CD14-positive monocyte (primary cell): ENCODE measurements at regions not wholly inside any gene's neighbourhood (a gene's known extent, or its start where the extent isn't known, plus 50 kb on each side); places are given as distances from the start of the nearest gene placed in this dataset.

ENCODE experiments used
- DNase-seq, 3 donors: peaks; one replicate each; pipeline ENCODE4 v3.0.0-alpha.2; 2011 to 2022
- H2AFZ ChIP-seq: 2 replicates; pipeline ENCODE4 v1.6.0; 2012; ENCODE audit warnings: mild to moderate bottlenecking, low read depth, low read length, inconsistent platforms; ENCODE audit not compliant: insufficient read depth, poor library complexity, severe bottlenecking
- H3K27ac ChIP-seq, 2 donors: 1 replicate in 1 of 2; 2 replicates in 1 of 2; pipeline ENCODE4 v1.5.1; 2012 to 2013; ENCODE audit warnings: low read length in 2 of 2, control low read depth in 1 of 2, inconsistent platforms in 1 of 2, low read depth in 1 of 2, mild to moderate bottlenecking in 1 of 2
- H3K27me3 ChIP-seq, 2 donors: one replicate each; pipeline versions ENCODE4 v1.6.0 to v1.6.1; 2011 to 2013; ENCODE audit warnings: low read length in 2 of 2; ENCODE audit not compliant: control insufficient read depth in 2 of 2, insufficient read depth in 2 of 2
- H3K36me3 ChIP-seq, 2 donors: replicated peaks in 1 of 2; 1 replicate in 1 of 2; 2 replicates in 1 of 2; pipeline versions ENCODE4 v1.5.1 to v1.6.1; 2012 to 2013; ENCODE audit warnings: low read length in 2 of 2, control low read depth in 1 of 2, inconsistent platforms in 1 of 2, mild to moderate bottlenecking in 1 of 2; ENCODE audit not compliant: insufficient read depth in 2 of 2, control insufficient read depth in 1 of 2
- H3K4me1 ChIP-seq, 2 donors: 1 replicate in 1 of 2; 2 replicates in 1 of 2; pipeline versions ENCODE4 v1.5.1 to v1.6.1; 2012 to 2013; ENCODE audit warnings: low read length in 2 of 2, control low read depth in 1 of 2, inconsistent platforms in 1 of 2, mild to moderate bottlenecking in 1 of 2, moderate library complexity in 1 of 2; ENCODE audit not compliant: insufficient read depth in 2 of 2, control insufficient read depth in 1 of 2
- H3K4me2 ChIP-seq: replicated peaks from 2 replicates; pipeline ENCODE3; 2012; ENCODE audit warnings: low read length, moderate library complexity, mild to moderate bottlenecking; ENCODE audit not compliant: poor library complexity, severe bottlenecking; ENCODE audit errors: extremely low read depth
- H3K4me3 ChIP-seq, 3 experiments: fragments of 200-600 bp in 1 of 3; sonication (generic) in 1 of 3; replicated peaks in 1 of 3; 1 replicate in 2 of 3; 2 replicates in 1 of 3; pipeline ENCODE4 v1.5.1; 2011 to 2013; ENCODE audit warnings: low read length in 3 of 3, mild to moderate bottlenecking in 3 of 3, control low read depth in 2 of 3, low read depth in 2 of 3, inconsistent platforms in 1 of 3, moderate library complexity in 1 of 3
- H3K79me2 ChIP-seq: 2 replicates; pipeline ENCODE4 v1.6.0; 2012; ENCODE audit warnings: mild to moderate bottlenecking, control low read depth, inconsistent platforms, low read length, moderate library complexity; ENCODE audit not compliant: insufficient read depth
- H3K9ac ChIP-seq: 2 replicates; pipeline ENCODE4 v1.6.0; 2017; ENCODE audit warnings: low read length, mild to moderate bottlenecking; ENCODE audit not compliant: insufficient read depth, poor library complexity, severe bottlenecking
- H3K9me3 ChIP-seq, 2 donors: replicated peaks in 1 of 2; 1 replicate in 1 of 2; 2 replicates in 1 of 2; pipeline versions ENCODE4 v1.5.1 to v1.6.1; 2012 to 2013; ENCODE audit warnings: low read length in 2 of 2, control low read depth in 1 of 2; ENCODE audit not compliant: control insufficient read depth in 1 of 2, insufficient read depth in 1 of 2
- H4K20me1 ChIP-seq: 2 replicates; pipeline ENCODE4 v1.6.0; 2012; ENCODE audit warnings: mild to moderate bottlenecking, low read length, control low read depth, moderate library complexity; ENCODE audit not compliant: insufficient read depth
- H3K27ac Mint-ChIP-seq, 7 donors: one replicate each; pipeline ENCODE4 v1.8.0; 2020; ENCODE audit warnings: mild to moderate bottlenecking in 7 of 7, mixed read lengths in 7 of 7, moderate library complexity in 6 of 7, inconsistent platforms in 2 of 7
- H3K27me3 Mint-ChIP-seq, 3 donors: one replicate each; pipeline ENCODE4 v1.8.0; 2021 to 2022; ENCODE audit warnings: low read depth in 3 of 3, mild to moderate bottlenecking in 3 of 3, mixed read lengths in 3 of 3, moderate library complexity in 3 of 3, inconsistent platforms in 1 of 3
- H3K36me3 Mint-ChIP-seq, 2 donors: one replicate each; pipeline ENCODE4 v1.8.0; 2020; ENCODE audit warnings: mixed read lengths in 2 of 2, inconsistent platforms in 1 of 2, mild to moderate bottlenecking in 1 of 2
- H3K4me1 Mint-ChIP-seq: one replicate; pipeline ENCODE4 v1.8.0; 2020; ENCODE audit warnings: mild to moderate bottlenecking, mixed read lengths
- H3K4me3 Mint-ChIP-seq, 2 donors: one replicate each; pipeline ENCODE4 v1.8.0; 2020; ENCODE audit warnings: mild to moderate bottlenecking in 2 of 2, mixed read lengths in 2 of 2, moderate library complexity in 1 of 2
- H3K9me3 Mint-ChIP-seq, 7 donors: one replicate each; pipeline ENCODE4 v1.8.0; 2020 to 2022; ENCODE audit warnings: mixed read lengths in 7 of 7, mild to moderate bottlenecking in 6 of 7, moderate library complexity in 6 of 7, inconsistent platforms in 2 of 7
- CTCF ChIP-seq: fragments of 200-600 bp; IDR thresholded peaks from one replicate; pipeline ENCODE4 v1.8.0; 2022; ENCODE audit warnings: antibody characterized with exemption, mild to moderate bottlenecking
- WGBS: methylation state at CpG from one replicate; pipeline ENCODE4 v1.1.5; 2013; ENCODE audit warnings: missing lambda C conversion rate; ENCODE audit not compliant: insufficient coverage; 5-methylcytosine and 5-hydroxymethylcytosine counted together
- intact Hi-C, 2 donors: fragments of 100-400 bp; cut with micrococcal nuclease; formaldehyde crosslinking; loops; one replicate each; pipeline versions ENCODE4 v1.15.0 to v1.15.1; 2023

- no peak overlapping the region for H3K9ac ChIP-seq
- intact Hi-C loops, result no loop called here
- no peak for TF ChIP-seq CTCF
- no peaks in the 10 kb centered on the region for H3K36me3 ChIP-seq
- H3K4me1 ChIP-seq, result no peaks in the 10 kb centered on the region
- no peaks in the 10 kb centered on the region for H3K79me2 ChIP-seq
- H2AFZ ChIP-seq, result no peak overlapping the region
- no CpG with 5 or more reads among the region's 4 CpGs for WGBS
- Mint-ChIP-seq H3K4me3 (no peak overlapping the region), H3K27me3 (peaks cover 16 to 28% (median 24%) of the 10 kb centered on the region in 3 donors), H3K9me3 (peaks cover 0 to 7% (median 2%) of the 10 kb centered on the region in 7 donors), H3K36me3 (no peaks in the 10 kb centered on the region), H3K27ac (no peak overlapping the region), H3K4me1 (no peaks in the 10 kb centered on the region)
- no peak for DNase-seq
- no peak overlapping the region for H3K4me3 ChIP-seq
- H3K4me2 ChIP-seq, result no peak overlapping the region
- peaks cover 15 to 21% of the 10 kb centered on the region in 2 donors for H3K27me3 ChIP-seq
- H3K9me3 ChIP-seq, result no peaks in the 10 kb centered on the region
- H3K27ac ChIP-seq, result no peak overlapping the region
- H4K20me1 ChIP-seq, result no peaks in the 10 kb centered on the region
Observed at GRCh38 chr6:17039266-17039665, 62.6 kb upstream of the STMND1 start.

- no peak overlapping the region for H3K4me2 ChIP-seq
- H3K4me3 Mint-ChIP-seq, result no peak overlapping the region
- no peak for TF ChIP-seq CTCF
- no peak overlapping the region for H3K4me3 ChIP-seq
- no peak overlapping the region for H3K9ac ChIP-seq
- H4K20me1 ChIP-seq, result no peaks in the 10 kb centered on the region
- DNase-seq, result no peak
- H3K27me3 Mint-ChIP-seq, result peaks cover 14 to 29% (median 27%) of the 10 kb centered on the region in 3 donors
- no peak overlapping the region for H3K27ac Mint-ChIP-seq
- no peak overlapping the region for H2AFZ ChIP-seq
- WGBS, result no CpG with 5 or more reads among the region's 2 CpGs
- no peaks in the 10 kb centered on the region for H3K36me3 ChIP-seq
- no peaks in the 10 kb centered on the region for H3K4me1 Mint-ChIP-seq
- H3K36me3 Mint-ChIP-seq, result no peaks in the 10 kb centered on the region
- H3K27me3 ChIP-seq, result peaks cover 15 to 18% of the 10 kb centered on the region in 2 donors
- H3K9me3 Mint-ChIP-seq, result peaks cover 0 to 7% (median 2%) of the 10 kb centered on the region in 7 donors
- no peaks in the 10 kb centered on the region for H3K4me1 ChIP-seq
- H3K79me2 ChIP-seq, result no peaks in the 10 kb centered on the region
- H3K27ac ChIP-seq, result no peak overlapping the region
- H3K9me3 ChIP-seq, result no peaks in the 10 kb centered on the region
- intact Hi-C loops, result no loop called here
Observed at GRCh38 chr6:17038316-17038715, 63.5 kb upstream of the STMND1 start.
